ENCODE measurements at regions not wholly inside any gene's neighbourhood (a gene's known extent, or its start where the extent isn't known, plus 50 kb on each side); places are given as distances from the start of the nearest gene placed in this dataset.

DNA sequence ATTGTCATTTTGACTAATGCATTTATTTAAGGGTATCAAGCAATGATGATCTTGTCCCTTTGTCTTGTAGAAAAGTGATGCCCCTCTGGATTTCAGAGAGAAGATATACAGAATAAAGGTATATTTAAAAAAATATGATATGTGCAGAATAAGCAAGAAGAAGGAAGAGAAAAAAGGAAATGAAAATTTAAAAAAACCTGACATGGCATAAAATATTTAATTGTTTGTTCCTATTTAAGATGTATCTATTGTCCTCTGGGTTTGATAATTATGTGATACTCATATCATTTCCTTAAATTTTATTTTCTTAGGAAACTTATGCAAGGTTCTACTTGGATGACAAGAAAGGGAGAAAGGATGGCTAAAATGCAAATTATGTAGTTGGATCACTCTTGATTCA is 983.7 kb upstream of the CDH6 start:
- TF ChIP-seq CTCF (IDR thresholded peaks at IDR 0.05) (no peak), EP300 (IDR thresholded peaks at IDR 0.05) (no peak)
